Esophagus muscularis mucosa (tissue), 4 donors: ENCODE measurements at regions not wholly inside any gene's neighbourhood (a gene's known extent, or its start where the extent isn't known, plus 50 kb on each side); places are given as distances from the start of the nearest gene placed in this dataset.

Experiments
- CTCF ChIP-seq, 3 experiments: fragments of 200-600 bp in 2 of 3; fragments of 450-650 bp in 1 of 3; sonication (generic) in 2 of 3; IDR thresholded peaks; one replicate each; pipeline ENCODE4 v1.5.1; 2017 to 2019; ENCODE audit warnings: antibody characterized with exemption in 3 of 3, mild to moderate bottlenecking in 2 of 3, moderate library complexity in 1 of 3
- EP300 ChIP-seq: sonication (generic); formaldehyde crosslinking; IDR thresholded peaks from one replicate; pipeline ENCODE4 v1.6.1; 2017; ENCODE audit warnings: antibody characterized with exemption
- POLR2A ChIP-seq: fragments of 450-650 bp; IDR thresholded peaks from one replicate; pipeline ENCODE4 v1.6.1; 2017; ENCODE audit warnings: antibody characterized with exemption, moderate library complexity, mild to moderate bottlenecking, low read depth
- POLR2AphosphoS5 ChIP-seq, 2 donors: sonication (generic); formaldehyde crosslinking; IDR thresholded peaks; one replicate each; pipeline ENCODE4 v1.6.1; 2017; ENCODE audit warnings: antibody characterized with exemption in 2 of 2

GRCh38 chr5:26519245-26519644 is 519.1 kb downstream of the CDH9 start:
- TF ChIP-seq CTCF (IDR thresholded peaks at IDR 0.05): no peak
- no peak for TF ChIP-seq POLR2AphosphoS5 (IDR thresholded peaks at IDR 0.05)
- TF ChIP-seq POLR2A: no peak
- no peak for TF ChIP-seq EP300
